ENCODE measurements at regions not wholly inside any gene's neighbourhood (a gene's known extent, or its start where the extent isn't known, plus 50 kb on each side); places are given as distances from the start of the nearest gene placed in this dataset.
"Not testable (repeated sequence)": the region's sequence is repeated elsewhere in the genome, so short reads cannot be mapped to it uniquely, and the experiment has no call there.

DNA sequence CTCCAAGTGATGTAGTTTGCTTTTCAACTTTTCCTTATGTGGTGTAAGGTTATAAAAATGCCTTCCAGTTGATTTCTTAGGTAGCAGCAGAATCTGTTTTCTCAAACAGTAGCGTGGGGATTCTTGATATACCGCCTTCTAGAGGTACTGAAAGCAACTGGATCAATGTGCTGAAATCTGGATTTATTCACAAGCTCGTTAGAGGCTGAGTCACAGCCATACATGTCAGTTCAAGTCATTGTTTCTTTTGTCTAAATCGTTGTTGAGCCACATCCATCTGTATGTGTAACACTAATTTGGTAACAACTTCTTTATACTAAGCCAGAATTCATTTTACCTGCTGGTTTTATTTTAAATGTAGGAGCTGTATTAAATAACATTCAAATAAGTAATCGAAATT, 200.0 kb upstream of the MAD2L1 start:
- no peak for DNase-seq (ENCODE audit: extremely low read depth, low read depth)

DNA sequence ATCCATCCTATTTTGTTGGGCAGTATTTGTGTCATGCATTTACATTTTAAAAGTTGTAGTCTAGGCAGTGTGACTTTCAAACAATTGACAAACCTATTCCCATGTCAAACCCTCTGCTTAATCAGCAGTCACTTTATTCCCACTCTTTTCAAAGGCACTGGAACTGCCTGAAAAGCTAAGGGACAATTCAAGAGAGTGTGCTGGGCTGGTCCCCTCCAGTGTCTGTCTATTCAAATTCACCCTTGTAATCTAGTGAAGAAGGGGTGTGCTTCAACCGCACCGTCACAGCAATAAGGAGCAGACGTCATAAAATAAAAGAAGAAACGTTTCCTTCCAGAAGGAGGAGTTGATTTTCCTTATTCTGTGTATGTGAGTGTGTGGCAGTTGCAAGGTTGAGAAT, 197.0 kb upstream of the MAD2L1 start:
- no peak for DNase-seq (ENCODE audit: extremely low read depth, low read depth)
- TF ChIP-seq, protein P1, sequence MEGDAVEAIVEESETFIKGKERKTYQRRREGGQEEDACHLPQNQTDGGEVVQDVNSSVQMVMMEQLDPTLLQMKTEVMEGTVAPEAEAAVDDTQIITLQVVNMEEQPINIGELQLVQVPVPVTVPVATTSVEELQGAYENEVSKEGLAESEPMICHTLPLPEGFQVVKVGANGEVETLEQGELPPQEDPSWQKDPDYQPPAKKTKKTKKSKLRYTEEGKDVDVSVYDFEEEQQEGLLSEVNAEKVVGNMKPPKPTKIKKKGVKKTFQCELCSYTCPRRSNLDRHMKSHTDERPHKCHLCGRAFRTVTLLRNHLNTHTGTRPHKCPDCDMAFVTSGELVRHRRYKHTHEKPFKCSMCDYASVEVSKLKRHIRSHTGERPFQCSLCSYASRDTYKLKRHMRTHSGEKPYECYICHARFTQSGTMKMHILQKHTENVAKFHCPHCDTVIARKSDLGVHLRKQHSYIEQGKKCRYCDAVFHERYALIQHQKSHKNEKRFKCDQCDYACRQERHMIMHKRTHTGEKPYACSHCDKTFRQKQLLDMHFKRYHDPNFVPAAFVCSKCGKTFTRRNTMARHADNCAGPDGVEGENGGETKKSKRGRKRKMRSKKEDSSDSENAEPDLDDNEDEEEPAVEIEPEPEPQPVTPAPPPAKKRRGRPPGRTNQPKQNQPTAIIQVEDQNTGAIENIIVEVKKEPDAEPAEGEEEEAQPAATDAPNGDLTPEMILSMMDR (IDR thresholded peaks at IDR 0.05; ENCODE audit: low read depth, low read length), result no peak

More for the DNA sequence above, 200.0 kb upstream of the MAD2L1 start:
- TF ChIP-seq, protein P1 (IDR thresholded peaks at IDR 0.05; ENCODE audit: low read depth, low read length), result no peak

DNA sequence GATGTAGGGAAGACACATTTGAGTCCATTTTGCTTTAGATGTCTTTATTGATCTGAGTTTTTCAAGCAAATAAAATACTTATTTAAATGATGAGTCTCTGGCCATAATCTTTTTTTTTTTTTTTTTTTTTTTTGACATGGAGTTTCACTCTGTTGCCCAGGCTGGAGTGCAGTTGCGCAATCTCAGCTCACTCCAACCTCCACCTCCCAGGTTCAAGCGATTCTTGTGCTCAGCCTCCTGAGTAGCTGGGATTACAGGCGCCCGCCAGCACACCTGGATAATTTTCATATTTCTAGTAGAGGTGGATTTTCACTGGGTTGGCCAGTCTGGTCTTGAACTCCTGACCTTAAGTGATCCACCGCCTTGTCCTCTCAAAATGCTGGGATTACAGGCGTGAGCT, 194.5 kb upstream of the MAD2L1 start:
- no peak for DNase-seq (ENCODE audit: extremely low read depth, low read depth)
- TF ChIP-seq, protein P1 (IDR thresholded peaks at IDR 0.05; ENCODE audit: low read depth, low read length), result no peak

DNA sequence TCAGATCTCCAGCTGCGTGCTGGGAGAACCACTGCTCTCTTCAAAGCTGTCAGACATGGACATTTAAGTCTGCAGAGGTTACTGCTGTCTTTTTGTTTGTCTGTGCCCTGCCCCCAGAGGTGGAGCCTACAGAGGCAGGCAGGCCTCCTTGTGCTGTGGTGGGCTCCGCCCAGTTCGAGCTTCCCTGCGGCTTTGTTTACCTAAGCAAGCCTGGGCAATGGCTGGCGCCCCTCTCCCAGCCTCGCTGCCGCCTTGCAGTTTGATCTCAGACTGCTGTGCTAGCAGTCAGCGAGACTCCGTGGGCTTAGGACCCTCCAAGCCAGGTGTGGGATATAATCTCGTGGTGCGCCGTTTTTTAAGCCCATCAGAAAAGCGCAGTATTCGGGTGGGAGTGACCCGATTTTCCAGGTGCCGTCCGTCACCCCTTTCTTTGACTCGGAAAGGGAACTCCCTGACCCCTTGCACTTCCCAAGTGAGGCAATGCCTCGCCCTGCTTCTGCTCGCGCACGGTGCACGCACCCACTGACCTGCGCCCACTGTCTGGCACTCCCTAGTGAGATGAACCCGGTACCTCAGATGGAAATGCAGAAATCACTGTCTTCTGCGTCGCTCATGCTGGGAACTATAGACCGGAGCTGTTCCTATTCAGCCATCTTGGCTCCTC, 189.6 kb upstream of the MAD2L1 start:
- DNase-seq (ENCODE audit: extremely low read depth, low read depth), result not testable (repeated sequence)

DNA sequence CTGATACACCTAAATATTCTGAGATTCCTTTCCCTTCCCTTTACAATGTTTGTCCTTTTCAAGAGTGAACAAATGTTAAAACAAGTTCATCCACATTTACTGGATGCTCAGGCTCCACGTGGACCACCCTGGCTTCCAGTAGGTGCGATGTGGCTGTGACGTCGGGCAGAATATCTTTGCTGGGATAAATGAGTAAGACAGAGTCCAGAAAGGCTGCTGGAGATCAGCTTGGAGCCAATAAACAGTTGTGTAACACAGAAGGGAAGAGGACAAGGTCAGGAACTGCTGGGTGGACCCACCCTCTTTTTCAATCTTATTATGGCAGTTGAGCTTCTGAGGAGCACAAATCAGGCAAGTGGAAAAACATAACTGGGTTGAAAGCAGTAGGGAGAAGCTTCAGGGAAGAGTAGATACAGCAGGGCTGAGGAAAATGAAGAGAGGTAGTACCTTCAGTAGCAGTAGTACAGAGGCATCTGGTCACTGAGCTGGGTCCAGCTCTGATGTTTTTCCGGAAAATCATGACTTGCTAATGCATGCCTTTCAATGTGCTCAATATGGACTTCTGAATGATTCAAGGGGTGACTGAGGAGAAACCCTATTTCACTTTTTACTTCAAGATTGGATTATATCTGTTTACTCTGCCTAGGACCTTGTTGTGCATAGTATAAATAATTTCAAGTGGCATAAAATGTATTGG, 171.8 kb upstream of the MAD2L1 start:
- TF ChIP-seq, protein P1 (IDR thresholded peaks at IDR 0.05; ENCODE audit: low read depth, low read length), result no peak
- no peak for DNase-seq (ENCODE audit: extremely low read depth, low read depth)

DNA sequence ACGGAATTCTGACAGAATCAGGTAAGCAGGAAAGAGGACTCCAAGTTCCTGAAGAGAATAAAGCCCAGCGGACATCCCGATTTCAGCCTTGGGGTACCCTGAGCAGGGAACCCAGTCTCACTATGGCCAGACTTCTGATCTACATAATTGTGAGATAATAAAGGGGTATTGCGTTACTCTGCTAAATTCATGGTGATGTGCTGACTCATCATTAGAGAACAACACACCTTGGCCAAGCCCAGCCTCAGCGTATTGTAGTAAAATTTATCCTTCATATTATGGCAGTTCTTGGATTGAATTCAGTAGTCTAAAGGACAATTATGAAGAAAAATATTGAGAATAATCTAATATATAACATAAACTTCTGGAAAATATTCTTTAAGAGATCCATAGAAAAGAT, 170.2 kb upstream of the MAD2L1 start:
- DNase-seq (ENCODE audit: extremely low read depth, low read depth), result no peak
- TF ChIP-seq, protein P1 (IDR thresholded peaks at IDR 0.05; ENCODE audit: low read depth, low read length), result no peak

DNA sequence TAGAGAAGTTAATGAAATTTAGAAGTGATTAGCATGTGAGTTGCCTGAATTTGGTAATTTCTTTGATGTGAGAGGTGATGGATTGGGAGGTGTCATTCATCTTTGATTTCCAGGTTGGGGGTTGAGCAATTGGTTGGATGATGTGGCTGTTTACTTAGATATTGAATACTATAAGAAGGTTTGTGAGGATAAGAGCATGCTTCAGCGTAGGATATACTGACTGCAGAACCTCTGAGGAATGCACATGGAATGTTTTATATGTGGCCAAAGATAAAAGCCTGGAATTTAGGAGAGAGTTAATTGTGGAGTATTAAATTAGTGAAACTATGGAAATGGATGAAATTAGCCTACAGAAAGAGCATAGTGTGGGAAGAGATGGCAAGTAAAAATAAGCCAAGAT, 165.4 kb upstream of the MAD2L1 start:
- TF ChIP-seq, protein P1 (IDR thresholded peaks at IDR 0.05; ENCODE audit: low read depth, low read length), result no peak

More for the DNA sequence above, 165.4 kb upstream of the MAD2L1 start:
- no peak for DNase-seq (ENCODE audit: extremely low read depth, low read depth)

Data from AG09319 (cell line).